Transverse colon (tissue), 4 donors: ENCODE measurements at regions not wholly inside any gene's neighbourhood (a gene's known extent, or its start where the extent isn't known, plus 50 kb on each side); places are given as distances from the start of the nearest gene placed in this dataset.

Experiments
- CTCF ChIP-seq, 5 experiments: fragments of 200-600 bp in 3 of 5; fragments of 450-650 bp in 2 of 5; sonication (generic) in 3 of 5; IDR thresholded peaks; 1 replicate in 2 of 5; 2 replicates in 3 of 5; pipeline ENCODE4 v1.5.1; 2016 to 2017; ENCODE audit warnings: antibody characterized with exemption in 5 of 5, inconsistent platforms in 3 of 5, mild to moderate bottlenecking in 2 of 5, moderate library complexity in 1 of 5
- POLR2A ChIP-seq: fragments of 450-650 bp; IDR thresholded peaks from one replicate; pipeline ENCODE4 v1.6.1; 2016; ENCODE audit warnings: antibody characterized with exemption, mild to moderate bottlenecking, moderate library complexity
- POLR2AphosphoS5 ChIP-seq, 3 donors: sonication (generic); formaldehyde crosslinking; IDR thresholded peaks; one replicate each; pipeline ENCODE4 v1.6.1; 2016; ENCODE audit warnings: antibody characterized with exemption in 3 of 3

DNA sequence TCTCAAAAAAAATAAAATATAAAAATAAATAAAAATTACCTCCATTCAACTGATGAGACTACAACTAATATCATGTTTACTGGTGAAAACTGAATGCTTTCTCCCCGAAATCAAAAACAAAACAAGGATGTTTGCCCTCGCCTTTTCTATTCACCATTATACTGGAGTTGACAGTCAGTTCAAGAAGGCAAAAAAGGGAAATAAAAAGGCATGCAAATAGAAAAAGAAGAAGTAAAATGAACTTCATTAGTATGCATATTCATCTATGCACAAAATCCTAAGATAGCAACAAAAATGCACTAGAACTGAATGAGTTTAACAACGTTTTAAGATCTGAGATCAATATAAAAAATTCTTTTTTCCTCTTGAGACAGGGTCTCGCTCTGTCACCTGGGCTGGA is 72.7 kb upstream of the FAM174B start:
- TF ChIP-seq CTCF (IDR thresholded peaks at IDR 0.05) (no peak), POLR2AphosphoS5 (IDR thresholded peaks at IDR 0.05) (no peak), POLR2A (no peak)
